ENCODE measurements at regions not wholly inside any gene's neighbourhood (a gene's known extent, or its start where the extent isn't known, plus 50 kb on each side); places are given as distances from the start of the nearest gene placed in this dataset.

- Histone ChIP-seq H2AFZ (ENCODE audit: low read length) (no peak overlapping the region), H3K4me3 (ENCODE audit: extremely low read depth in 1 of 4, insufficient read depth in 2 of 4, low read depth in 3 of 4, low read length in 4 of 4) (no peak overlapping the region), H3K9ac (replicated peaks in 1 of 4; ENCODE audit: extremely low read depth in 1 of 4, low read depth in 3 of 4, low read length in 3 of 4) (no peak overlapping the region), H4K8ac (ENCODE audit: extremely low read depth, insufficient read depth, low read length) (no peak overlapping the region), H3K18ac (ENCODE audit: extremely low read depth, low read length) (no peak overlapping the region), H4K5ac (ENCODE audit: insufficient read length, low read depth, low read length) (no peak overlapping the region), H2BK20ac (ENCODE audit: low read length) (no peak overlapping the region), H2BK5ac (ENCODE audit: low read depth, low read length) (no peak overlapping the region), H3K23me2 (ENCODE audit: low read depth, low read length) (no peaks in the 10 kb centered on the region), H3K27ac (ENCODE audit: low read depth, low read length) (no peak overlapping the region), H3K9me3 (ENCODE audit: insufficient read depth in 2 of 2, low read depth in 1 of 2, low read length in 1 of 2) (no peaks in the 10 kb centered on the region), H3K36me3 (ENCODE audit: control insufficient read depth in 2 of 4, insufficient read depth in 4 of 4, low read length in 3 of 4) (no peaks in the 10 kb centered on the region), H2BK15ac (ENCODE audit: low read length) (no peak overlapping the region), H3K4me1 (replicated peaks in 1 of 4; ENCODE audit: control insufficient read depth in 3 of 4, insufficient read depth in 4 of 4, low read length in 3 of 4) (no peaks in the 10 kb centered on the region), H3K14ac (ENCODE audit: insufficient read length) (no peak overlapping the region), H3K79me2 (ENCODE audit: control insufficient read depth in 1 of 2, insufficient read depth in 2 of 2, low read length in 2 of 2) (no peaks in the 10 kb centered on the region), H3K4ac (replicated peaks; ENCODE audit: insufficient read length, low read depth, low read length) (no peak overlapping the region), H3K23ac (ENCODE audit: insufficient read length) (no peak overlapping the region), H4K91ac (replicated peaks; ENCODE audit: insufficient read length, low read length) (no peak overlapping the region), H2BK12ac (ENCODE audit: low read depth, low read length) (no peak overlapping the region), H3K56ac (replicated peaks; ENCODE audit: insufficient read length, low read depth, low read length) (no peak overlapping the region), H3K79me1 (ENCODE audit: low read depth, low read length) (no peaks in the 10 kb centered on the region), H3K4me2 (ENCODE audit: insufficient read depth in 1 of 2, low read depth in 2 of 2, low read length in 2 of 2) (no peak overlapping the region), H4K20me1 (replicated peaks in 1 of 2; ENCODE audit: control insufficient read depth in 1 of 2, insufficient read depth in 2 of 2, low read length in 2 of 2) (no peaks in the 10 kb centered on the region), H2BK120ac (replicated peaks; ENCODE audit: low read depth, low read length) (no peak overlapping the region), H2AK5ac (ENCODE audit: low read depth, low read length) (no peak overlapping the region), H3K27me3 (replicated peaks in 1 of 4; ENCODE audit: control insufficient read depth in 3 of 4, extremely low read depth in 1 of 4, insufficient read depth in 3 of 4, low read length in 3 of 4) (peaks cover 0 to 3% (median 0%) of the 10 kb centered on the region in 4 experiments; a peak in 4 of 7 replicates)
- 91% methylated on average over 1 of the region's 1 CpG; no CpG with 5 or more reads in 1 of the 2 experiments for WGBS, 2 experiments (ENCODE audit: extremely low coverage in 1 of 2, insufficient coverage in 1 of 2, insufficient read length in 1 of 2, insufficient replicate concordance in 2 of 2, low coverage in 1 of 2, low lambda C conversion rate in 2 of 2, missing lambda C conversion rate in 1 of 2)
- POLR2A ChIA-PET (ENCODE audit: partially characterized antibody): no interaction called here
- DNase-seq (ENCODE audit: low read depth in 1 of 2, low spot score in 2 of 2): no peak
- no peak for FAIRE-seq
- TF ChIP-seq ZNF274 (IDR thresholded peaks at IDR 0.05; ENCODE audit: borderline replicate concordance, extremely low read depth, low read length): no peak
- TF ChIP-seq KDM1A (IDR thresholded peaks at IDR 0.05; ENCODE audit: borderline replicate concordance, low read length): no peak
- no peak for TF ChIP-seq GTF2F1 (IDR thresholded peaks at IDR 0.05; ENCODE audit: borderline replicate concordance, low read depth, low read length)
- no peak for TF ChIP-seq NRF1 (IDR thresholded peaks at IDR 0.05; ENCODE audit: low read depth, low read length)
- TF ChIP-seq, protein P1, sequence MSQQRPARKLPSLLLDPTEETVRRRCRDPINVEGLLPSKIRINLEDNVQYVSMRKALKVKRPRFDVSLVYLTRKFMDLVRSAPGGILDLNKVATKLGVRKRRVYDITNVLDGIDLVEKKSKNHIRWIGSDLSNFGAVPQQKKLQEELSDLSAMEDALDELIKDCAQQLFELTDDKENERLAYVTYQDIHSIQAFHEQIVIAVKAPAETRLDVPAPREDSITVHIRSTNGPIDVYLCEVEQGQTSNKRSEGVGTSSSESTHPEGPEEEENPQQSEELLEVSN (IDR thresholded peaks at IDR 0.05): no peak
- TF ChIP-seq KDM4A (IDR thresholded peaks at IDR 0.05; ENCODE audit: low read depth, low read length, severe bottlenecking): no peak
- TF ChIP-seq EP300 (IDR thresholded peaks at IDR 0.05; ENCODE audit: borderline replicate concordance in 1 of 2, low read depth in 2 of 2, low read length in 2 of 2): no peak
- no peak for TF ChIP-seq RAD21 (IDR thresholded peaks at IDR 0.05 in 1 of 2, conservative IDR thresholded peaks at IDR 0.05 in 1 of 2; ENCODE audit: low read depth in 2 of 2, low read length in 2 of 2)
- no peak for TF ChIP-seq BRCA1 (IDR thresholded peaks at IDR 0.05; ENCODE audit: low read depth, low read length)
- TF ChIP-seq RXRA (IDR thresholded peaks at IDR 0.05; ENCODE audit: insufficient read depth, low read depth, low read length): no peak
- no peak for TF ChIP-seq SP2 (IDR thresholded peaks at IDR 0.05; ENCODE audit: low read length)
- no peak for TF ChIP-seq CREB1 (IDR thresholded peaks at IDR 0.05)
- TF ChIP-seq YY1 (IDR thresholded peaks at IDR 0.05; ENCODE audit: low read depth, low read length): no peak
- TF ChIP-seq CHD2 (IDR thresholded peaks at IDR 0.05; ENCODE audit: low read length): no peak
- CTCF ChIA-PET (ENCODE audit: partially characterized antibody): interaction anchor here (0.6 to 2.3 kb wide), 4 partner anchors 53 to 489 kb away, joined by 3 to 8 read pairs (median 4); no protein-coding TSS in a partner anchor
Observed at GRCh38 chr1:18037651-18038050, 69.9 kb upstream of the IGSF21 start.
